Brain pericyte (primary cell): ENCODE measurements at regions not wholly inside any gene's neighbourhood (a gene's known extent, or its start where the extent isn't known, plus 50 kb on each side); places are given as distances from the start of the nearest gene placed in this dataset.

Source experiments
- DNase-seq: peaks from one replicate; pipeline ENCODE4 v3.0.0-alpha.2; 2012; ENCODE audit warnings: low read depth, low spot score

DNA sequence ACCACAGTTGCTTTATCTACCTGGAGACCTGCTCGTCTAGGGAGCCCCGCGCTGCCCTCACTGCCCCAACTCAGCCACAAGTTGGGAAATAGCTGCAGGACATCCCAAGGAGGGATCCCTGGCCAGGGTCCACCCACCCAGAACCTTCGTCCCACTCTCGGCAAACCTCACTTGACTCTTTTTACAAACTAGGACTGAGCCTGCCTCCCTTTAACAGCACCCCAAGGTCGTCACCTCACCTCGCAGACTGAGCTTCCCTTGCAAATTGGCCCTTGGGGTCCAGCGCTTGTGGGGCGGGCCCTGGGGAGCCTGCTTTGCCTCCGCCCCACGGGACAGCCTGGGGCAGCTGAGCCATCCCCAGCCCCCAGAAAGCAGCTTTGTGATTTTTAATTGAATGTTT lies 1505.8 kb downstream of the TBC1D22A start:
- DNase-seq: no peak

DNA sequence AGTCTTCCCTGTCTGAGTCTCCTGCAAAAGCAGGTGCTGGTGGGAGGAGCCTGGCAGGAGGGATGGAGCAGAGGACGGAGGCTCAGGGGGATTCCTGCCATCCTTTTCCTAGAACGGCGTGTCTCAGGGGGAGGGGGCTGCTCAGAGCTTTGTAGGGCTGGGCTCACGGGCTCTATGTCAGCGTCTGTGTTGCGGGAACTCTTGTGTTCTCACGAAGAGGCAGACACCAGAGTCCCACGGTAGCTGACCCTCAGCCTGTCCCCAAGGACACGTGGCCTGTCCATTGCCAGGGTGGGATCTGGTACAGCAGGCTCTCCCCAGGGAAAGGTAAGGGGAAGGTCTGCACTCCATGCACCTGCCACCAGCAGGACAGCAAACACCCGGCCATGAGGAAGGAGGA lies 1505.2 kb downstream of the TBC1D22A start:
- DNase-seq: no peak

DNA sequence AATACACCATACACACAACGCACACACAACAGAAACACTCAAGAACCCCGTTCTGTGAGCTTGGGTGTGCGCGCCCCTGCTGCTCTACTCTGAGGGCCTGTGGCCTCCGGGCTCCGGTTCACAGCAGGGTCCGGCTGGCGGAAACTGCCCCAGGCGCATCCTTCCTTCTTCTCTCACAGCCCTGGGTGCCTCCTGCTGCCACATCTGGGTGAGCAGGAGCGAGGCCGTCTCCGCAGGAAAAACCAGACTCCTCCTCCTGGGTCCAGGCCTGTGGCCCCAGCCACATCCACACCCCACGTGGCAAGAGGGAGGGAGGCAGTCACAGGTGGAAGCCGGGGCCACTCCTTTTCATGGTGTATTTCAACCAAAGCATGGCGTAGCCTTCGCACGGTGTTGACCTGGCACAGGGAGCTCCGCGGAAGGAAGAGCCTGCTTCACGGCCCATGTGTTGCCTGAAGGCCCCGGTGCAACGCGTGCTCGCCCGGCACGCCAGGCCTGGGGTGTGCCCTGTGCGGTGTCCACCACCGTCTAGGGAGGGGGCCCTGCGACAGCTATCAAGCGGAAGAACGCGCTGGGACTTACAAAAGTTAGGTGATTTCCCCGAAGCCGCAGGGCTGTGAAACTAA lies 1502.7 kb downstream of the TBC1D22A start:
- no peak for DNase-seq

DNA sequence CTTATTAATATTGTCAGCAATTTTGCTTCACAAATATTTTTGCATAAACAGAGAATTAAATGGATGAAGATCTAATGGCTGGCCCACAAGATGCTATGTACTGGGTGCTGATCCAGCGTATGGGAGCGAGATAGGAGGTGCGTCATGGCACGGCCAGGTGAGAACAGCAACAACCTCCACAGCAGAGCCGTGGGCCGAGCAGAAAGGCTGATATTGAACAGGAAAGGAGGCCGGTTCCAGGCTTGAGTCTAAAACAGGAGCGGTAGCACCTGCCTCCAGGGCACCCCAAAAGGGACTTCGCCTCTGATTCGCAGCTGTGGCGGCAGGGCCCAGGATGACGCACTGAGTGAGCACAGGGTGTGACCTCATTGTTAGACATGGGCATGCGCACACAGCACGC lies 1502.1 kb downstream of the TBC1D22A start:
- DNase-seq: no peak

DNA sequence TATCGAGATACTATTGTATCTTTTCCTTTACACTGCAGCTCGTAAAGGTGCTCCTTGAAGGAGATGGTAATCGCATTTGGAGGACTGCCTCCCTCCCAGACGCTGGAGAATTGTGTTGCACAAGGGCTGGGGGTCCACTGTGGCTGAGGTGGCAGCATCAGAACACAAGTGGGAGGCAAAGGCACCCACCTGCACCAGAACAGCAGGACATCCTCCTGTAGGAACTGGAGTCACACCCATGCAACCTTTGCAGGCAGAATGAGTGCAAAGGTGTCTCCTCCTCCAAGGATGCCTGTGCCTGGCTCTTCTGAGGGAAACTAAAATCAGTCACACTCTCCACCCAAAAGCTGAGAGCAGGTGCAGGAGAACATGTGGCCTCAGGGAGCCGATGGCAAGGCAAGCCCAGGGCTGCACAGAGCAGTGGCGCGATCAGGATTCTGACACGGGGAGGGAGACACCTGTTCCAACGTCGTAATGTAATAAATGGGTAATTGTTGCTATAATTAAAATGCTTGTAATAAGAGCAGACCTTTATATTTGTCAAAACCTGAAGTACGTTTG lies 1501.4 kb downstream of the TBC1D22A start:
- no peak for DNase-seq

DNA sequence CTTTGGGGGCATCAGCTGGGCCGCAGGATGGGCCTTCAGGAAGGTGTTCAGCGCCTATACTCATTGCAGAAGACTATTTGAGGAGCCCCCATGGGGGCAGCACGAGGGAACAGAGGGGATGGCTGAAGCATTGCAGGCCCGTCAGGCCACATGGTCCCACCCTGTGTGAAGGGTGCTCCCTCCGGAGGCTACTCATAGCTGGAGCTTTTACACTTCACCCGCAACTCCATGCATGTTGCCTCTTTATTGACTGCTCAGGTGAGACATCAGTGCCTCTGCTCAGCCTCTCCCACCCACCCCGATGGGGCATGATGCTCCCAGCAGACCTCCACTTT lies 1500.9 kb downstream of the TBC1D22A start:
- no peak for DNase-seq

DNA sequence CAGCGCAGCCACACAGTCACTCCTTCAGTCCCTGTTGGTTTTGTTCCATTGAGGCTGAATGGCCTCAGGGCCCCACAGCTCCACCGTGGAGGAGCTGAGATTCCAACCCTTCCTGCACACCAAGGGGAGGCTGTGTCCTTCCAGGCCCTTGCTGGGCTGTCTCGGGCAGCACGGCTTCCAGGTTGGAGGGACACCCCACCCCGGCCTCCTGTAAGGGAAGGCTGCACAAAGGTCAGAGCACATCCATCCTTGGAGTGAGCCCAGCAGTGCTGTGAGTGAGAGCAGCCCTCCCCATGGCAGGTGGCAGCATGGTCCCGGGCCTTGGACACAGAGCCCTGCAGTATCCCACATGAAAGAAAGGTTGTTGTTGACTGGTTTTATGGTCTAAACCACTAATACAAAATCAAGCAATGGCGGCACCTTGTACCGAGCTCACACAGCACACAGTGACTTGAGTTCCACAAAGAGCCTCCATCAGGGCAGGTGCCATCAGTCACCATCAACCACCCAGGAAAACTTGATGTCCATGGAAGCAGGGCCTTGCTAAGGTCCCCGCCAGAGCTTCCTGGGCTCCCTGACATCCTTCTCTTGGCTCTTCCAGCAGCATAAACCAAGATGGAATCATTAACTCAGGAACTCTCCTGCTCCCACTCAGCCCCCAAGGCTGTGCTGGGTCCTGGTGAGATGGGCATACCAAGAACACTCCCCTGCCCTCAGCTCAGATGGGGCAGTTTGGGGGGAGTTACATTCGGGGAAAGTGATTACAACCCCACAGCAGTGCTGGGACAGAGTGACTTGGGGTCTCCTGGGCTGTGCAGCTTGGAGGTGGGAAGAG lies 1500.4 kb downstream of the TBC1D22A start:
- no peak for DNase-seq

DNA sequence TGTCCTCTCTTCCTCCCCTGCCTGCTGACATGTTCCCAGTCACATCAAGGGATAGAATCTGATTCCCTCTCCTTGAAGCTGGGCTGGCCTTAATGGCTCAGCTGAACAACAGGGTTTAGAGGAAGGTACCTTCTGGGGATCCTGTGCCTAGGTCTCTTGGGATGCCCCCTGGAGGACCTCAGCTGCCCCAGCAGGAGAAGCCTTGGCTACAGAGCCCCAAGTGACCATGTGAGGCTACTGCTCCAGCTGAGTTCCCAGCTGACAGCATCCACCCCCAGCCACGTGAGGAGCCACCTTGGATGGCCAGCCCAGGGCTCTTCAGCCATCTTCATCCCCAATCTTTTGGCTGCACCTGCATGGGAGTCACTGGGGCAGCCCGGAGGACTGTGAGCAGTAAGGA lies 1499.3 kb downstream of the TBC1D22A start:
- no peak for DNase-seq

DNA sequence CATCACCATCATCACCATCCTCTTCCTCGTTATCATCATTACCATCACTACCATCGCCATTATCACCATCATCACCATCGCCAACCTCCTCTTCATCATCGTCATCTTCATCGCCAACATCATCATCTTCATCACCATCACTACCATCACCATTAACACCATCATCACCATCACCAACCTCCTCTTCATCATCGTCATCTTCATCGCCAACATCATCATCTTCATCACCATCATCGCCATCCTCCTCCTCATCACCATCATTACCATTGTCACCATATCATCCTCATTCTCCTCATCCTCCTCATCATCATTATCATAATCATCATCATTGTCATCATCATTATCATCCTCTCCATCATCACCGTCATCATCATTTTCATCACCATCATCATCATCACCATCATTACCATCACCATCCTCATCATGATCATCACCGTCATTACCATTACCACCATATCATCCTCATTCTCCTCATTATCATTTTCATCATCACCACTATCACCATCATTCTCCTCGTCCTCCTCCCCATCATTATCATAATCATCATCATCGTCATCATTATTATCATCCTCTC lies 1498.7 kb downstream of the TBC1D22A start:
- DNase-seq: no peak

DNA sequence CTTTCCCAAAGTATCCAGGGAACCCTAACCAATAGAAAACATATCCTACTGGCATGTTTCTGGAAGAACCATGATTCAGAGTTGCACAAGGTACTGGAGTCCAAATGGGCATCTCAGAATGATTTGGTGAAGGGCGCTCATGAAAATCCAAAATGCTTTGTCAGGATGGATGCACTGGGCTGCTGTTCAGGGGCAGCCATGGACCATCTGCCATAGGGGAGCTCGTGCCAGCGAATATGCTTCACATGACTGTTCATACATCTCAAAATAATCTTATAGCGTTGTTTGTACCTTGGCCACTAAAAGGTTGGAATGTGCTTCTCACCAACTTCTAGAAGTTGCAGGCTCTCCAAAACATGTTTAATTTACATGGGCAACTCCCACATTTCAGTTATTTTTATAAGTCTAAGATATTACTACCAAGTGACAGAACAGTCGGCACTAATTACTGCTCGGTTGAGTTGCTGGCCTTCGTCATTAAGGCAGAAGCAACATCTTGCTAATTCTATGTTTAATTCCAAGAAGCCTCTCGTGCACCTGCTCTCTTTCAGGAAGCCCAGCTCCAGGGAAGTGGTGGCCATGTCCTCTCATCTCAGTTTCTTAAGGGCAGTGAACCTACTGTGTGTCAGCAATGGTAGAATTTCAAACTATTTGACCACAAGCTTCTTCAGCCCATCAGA lies 1497.7 kb downstream of the TBC1D22A start:
- no peak for DNase-seq

DNA sequence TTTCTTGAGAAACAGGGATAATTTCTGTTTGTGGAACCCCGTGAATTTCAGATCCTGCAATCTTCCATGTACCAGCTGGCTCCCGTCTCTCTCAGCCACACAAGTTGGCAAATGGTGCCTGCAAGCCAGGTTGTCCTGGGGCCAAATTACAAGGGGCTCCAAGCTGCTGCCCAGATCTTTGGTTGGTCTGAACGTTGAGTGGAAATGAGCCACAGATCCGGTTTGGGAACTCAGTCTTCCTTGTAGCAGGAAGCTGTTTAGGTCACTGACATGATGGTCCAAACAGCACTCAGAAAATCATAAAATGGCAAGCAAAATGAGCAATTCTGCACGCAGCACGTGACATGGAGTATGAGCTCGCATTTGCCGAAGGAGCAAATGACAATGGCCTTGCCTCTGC lies 1496.4 kb downstream of the TBC1D22A start:
- DNase-seq: no peak

DNA sequence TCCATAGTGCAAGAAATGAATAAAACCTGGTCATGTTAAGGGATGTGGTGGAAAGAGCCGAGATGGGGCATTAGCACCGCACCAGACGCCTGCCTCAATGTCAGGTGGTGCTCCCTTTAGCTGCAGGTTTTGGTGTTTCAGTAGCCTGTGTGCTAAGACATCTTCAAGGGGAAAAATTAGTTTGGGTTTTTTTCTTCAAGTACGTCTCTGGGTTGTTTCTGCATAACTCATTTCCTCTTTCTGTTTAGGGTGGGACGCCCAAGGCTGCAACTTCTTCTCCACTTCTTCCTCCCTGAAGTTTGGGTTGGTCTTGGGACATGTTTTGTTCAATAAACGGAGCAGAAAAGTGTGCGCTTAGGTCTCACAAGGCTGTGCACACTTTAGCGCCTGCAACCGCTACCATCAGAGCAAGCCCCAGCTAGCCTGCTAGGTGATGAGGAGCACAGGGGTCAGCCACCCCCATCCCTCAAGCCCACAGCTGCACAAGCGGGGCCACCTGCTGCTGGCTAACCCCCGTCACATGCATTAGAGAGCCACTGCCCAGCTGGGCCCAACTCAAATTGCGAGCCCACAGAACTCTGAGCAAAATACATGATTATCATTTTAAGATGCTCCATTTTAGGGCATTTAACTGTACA lies 1495.7 kb downstream of the TBC1D22A start:
- DNase-seq: no peak

DNA sequence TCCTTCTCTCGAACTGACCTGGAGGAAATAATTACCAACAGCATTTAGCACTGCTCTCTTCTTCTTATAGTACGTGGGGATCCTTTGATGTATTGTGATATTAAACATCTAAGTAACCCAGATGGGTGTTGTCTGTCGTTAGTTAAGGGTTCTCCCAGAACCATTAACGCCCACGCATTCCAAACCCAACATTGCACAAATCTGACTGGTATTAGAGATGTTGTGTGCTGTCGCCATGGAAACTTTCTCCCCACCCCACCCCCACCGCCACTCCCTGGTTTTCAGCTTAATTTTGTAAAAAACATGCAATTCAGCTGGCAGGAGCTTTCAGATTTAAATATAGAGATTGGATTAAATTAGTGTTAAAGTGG lies 1495.2 kb downstream of the TBC1D22A start:
- DNase-seq: no peak

DNA sequence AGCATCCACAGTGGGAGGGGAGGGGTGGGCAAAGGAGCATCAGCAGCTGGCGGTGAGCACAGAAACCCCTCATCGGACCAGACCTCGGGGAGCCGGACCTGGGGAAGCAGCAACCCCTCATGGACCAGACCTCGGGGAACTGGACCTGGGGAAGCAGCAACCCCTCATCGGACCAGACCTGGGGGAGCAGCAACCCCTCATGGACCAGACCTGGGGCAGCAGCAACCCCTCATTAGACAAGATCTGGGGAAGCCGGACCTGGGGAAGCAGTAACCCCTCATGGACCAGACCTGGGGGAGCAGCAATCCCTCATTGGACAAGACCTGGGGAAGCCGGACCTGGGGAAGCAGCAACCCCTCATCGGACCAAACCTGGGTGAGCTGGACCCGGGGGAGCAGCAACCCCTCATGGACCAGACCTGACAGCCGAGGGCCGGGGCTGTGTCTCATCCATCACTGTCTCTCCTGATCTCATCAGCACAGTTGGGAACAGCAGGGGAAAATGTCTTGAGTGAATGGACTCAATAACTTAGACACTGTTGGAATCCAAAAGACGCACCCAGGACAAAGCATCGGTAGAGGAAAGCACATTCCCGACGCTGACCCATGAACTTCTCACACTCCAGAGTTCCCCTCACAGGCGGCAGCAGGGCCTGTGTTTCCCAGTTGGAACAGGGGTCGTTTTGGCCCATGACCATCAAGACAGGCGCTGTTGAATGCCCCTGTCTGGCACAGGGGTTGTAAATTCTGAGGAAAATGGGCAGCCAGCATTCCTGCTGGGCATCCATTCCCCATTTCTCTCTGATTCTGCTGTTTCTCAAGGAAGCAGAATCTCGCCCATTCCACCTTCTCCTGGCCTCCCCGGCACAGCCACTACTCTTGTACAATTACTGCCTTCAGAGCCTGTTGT lies 1494.6 kb downstream of the TBC1D22A start:
- no peak for DNase-seq

DNA sequence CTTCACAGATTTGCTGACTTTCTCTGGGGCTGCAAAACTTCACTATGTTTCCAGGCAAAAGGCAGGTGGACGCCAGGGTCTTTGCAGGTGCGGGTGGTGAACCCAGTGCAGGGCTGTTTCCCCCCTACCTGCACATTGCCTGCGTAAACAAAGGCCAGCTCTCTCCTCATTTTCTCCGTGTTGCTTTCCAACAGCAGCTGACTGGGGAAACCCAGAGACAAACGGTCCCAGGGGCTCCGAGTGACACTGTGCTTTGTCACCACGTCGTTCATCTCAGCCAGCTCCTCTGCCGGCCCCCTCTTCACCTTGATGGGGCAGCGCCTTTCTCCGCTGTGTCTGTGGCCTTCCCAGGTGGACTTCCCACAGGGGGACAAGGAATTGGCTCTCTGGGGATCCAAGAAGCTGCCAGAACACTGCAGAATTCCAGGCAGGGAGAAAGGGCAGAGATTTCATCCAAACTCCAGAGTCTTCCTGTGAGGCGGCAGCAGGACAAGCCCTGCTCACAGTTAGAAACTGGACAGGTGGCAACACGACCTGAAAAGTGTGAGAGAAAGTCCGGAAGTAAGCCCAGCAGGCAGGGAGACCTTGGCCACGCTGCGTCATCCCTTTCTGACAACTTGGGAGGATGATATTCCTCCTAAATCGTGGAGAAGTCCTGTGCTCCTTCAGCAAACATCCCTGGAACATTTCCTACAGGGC lies 1493.7 kb downstream of the TBC1D22A start:
- no peak for DNase-seq

DNA sequence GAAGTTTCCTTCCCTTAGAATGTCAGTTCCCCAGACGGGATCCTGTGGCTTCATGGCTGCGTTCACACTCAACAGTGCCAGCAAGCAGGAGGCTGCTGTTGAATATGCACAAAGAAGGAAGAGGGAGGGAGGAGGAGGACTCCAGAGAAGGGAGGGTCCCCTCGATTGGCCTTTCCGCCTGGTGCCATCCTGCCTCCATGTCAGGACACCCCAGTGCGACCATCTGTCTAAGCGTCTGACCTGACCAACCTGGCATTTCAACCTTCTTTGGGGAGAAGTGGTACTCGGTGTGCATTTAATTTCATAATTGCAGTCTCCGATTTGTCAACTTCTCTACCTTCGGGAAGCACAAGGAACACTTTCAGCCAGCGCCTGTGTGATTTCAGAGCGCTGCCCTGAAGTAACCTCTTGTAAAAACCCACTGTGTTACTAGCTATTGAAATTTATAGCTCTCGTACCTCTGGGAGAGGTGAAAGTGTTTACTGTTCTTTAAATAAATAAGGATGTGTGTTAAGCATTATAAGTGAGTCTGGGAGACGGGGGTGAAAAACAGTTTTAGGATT lies 1491.9 kb downstream of the TBC1D22A start:
- no peak for DNase-seq

DNA sequence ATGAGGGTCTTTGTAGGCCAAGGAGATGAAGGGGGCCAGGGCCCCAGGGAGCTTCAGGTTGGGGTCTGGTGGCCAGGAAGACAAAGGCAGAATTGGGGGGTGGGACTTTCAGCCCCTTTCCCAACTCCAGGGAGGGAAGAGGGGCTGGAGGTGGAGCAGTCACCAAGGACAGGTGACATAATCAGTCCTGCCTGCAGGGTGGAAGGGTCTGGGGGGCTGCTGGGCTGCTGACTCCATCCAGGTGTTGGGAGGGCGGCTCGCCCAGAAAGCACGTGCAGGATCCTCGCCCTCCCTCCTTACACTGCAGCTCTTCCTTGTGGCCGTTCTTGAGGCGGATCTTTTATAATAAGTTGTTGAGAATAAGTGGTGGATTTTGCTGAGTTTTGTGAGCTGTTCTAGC lies 1491.1 kb downstream of the TBC1D22A start:
- DNase-seq: no peak

DNA sequence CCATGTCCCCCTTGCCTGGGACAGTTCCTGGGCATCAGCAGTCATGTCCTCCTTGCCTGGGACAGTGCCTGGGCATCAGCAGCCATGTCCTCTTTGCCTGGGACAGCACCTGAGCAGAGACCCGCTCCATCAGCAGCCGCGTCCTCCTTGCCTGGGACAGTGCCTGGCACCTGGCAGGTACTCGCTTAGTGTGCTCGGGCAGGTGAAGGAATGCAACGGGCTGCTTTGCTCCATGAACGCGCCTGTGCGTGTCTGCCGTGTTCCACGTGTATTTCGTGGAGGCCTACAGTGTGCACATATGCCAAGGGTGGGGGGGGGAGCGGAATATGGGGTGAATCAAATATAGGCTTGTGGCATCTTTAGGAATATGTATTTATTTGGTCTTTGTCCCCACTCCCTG lies 1490.7 kb downstream of the TBC1D22A start:
- DNase-seq: no peak

DNA sequence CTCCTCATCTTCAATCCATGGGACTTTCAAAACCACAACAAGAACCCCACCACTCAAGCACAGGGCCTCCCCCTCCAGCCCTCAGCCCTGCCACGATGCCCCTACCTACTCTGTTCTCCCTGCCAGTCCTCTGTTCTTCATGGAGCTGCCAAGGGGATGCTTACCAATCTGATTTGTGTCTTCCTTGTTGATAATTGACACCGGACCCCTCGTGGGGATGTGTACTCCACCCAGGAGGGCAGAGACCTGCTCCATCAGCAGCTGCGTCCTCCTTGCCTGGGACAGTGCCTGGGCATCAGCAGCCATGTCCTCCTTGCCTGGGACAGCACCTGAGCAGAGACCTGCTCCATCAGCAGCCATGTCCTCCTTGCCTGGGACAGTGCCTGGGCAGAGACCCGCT lies 1489.2 kb downstream of the TBC1D22A start:
- no peak for DNase-seq
